Lower lobe of right lung (tissue), 2 donors: ENCODE measurements at regions not wholly inside any gene's neighbourhood (a gene's known extent, or its start where the extent isn't known, plus 50 kb on each side); places are given as distances from the start of the nearest gene placed in this dataset.

Source experiments
- ATAC-seq, 2 donors: fragments of 200-7000 bp; cut with Tn5 transposase; one replicate each; pipeline ENCODE4 v1.9.1; 2020 to 2022; ENCODE audit warnings: mild to moderate bottlenecking in 2 of 2, moderate library complexity in 2 of 2
- DNase-seq: peaks from one replicate; pipeline ENCODE4 v3.0.0-alpha.2; 2020
- H3K27ac ChIP-seq: fragments of 200-600 bp; one replicate; pipeline ENCODE4 v1.8.0; 2022
- H3K27me3 ChIP-seq: fragments of 200-600 bp; one replicate; pipeline ENCODE4 v1.8.0; 2022; ENCODE audit warnings: low read depth
- H3K36me3 ChIP-seq: fragments of 200-600 bp; one replicate; pipeline ENCODE4 v1.8.0; 2022; ENCODE audit warnings: mild to moderate bottlenecking
- H3K4me1 ChIP-seq: fragments of 200-600 bp; one replicate; pipeline ENCODE4 v1.8.0; 2022
- H3K4me3 ChIP-seq: fragments of 200-600 bp; one replicate; pipeline ENCODE4 v1.8.0; 2022; ENCODE audit warnings: mild to moderate bottlenecking
- H3K9me3 ChIP-seq: fragments of 200-600 bp; one replicate; pipeline ENCODE4 v1.8.0; 2022
- CTCF ChIP-seq: fragments of 200-600 bp; IDR thresholded peaks from one replicate; pipeline ENCODE4 v1.8.0; 2022; ENCODE audit warnings: antibody characterized with exemption, mild to moderate bottlenecking
- intact Hi-C: fragments of 100-400 bp; cut with DNase I; formaldehyde crosslinking; loops from one replicate; pipeline ENCODE4 v1.11.0; 2022
- donor health status: DM: no; HTN: yes; CAD: no; lungs with severe emphysema.

- ATAC-seq (no peak), DNase-seq (no peak)
- no peaks in the 10 kb centered on the region for H3K9me3 ChIP-seq
- H3K36me3 ChIP-seq, result no peaks in the 10 kb centered on the region
- no peaks in the 10 kb centered on the region for H3K4me1 ChIP-seq
- TF ChIP-seq CTCF, result no peak
- intact Hi-C loops, result no loop called here
- H3K27me3 ChIP-seq, result no peaks in the 10 kb centered on the region
- no peak overlapping the region for H3K4me3 ChIP-seq
- H3K27ac ChIP-seq, result no peak overlapping the region
Observed at GRCh38 chr21:16438761-16439160, 709.0 kb downstream of the USP25 start.

GRCh38 chr21:16441789-16442188 lies 712.0 kb downstream of the USP25 start:
- Histone ChIP-seq H3K4me1 (no peaks in the 10 kb centered on the region), H3K27ac (no peak overlapping the region), H3K36me3 (no peaks in the 10 kb centered on the region), H3K27me3 (no peaks in the 10 kb centered on the region), H3K9me3 (no peaks in the 10 kb centered on the region), H3K4me3 (no peak overlapping the region)
- DNase-seq, result no peak
- no peak for ATAC-seq
- no peak for TF ChIP-seq CTCF
- intact Hi-C loops, result no loop called here

- no peaks in the 10 kb centered on the region for H3K27me3 ChIP-seq
- DNase-seq, result no peak
- no peaks in the 10 kb centered on the region for H3K4me1 ChIP-seq
- no peaks in the 10 kb centered on the region for H3K36me3 ChIP-seq
- H3K27ac ChIP-seq, result no peak overlapping the region
- ATAC-seq, result no peak
- no peak for TF ChIP-seq CTCF
- H3K4me3 ChIP-seq, result no peak overlapping the region
- intact Hi-C loops, result no loop called here
- no peaks in the 10 kb centered on the region for H3K9me3 ChIP-seq
Observed at GRCh38 chr21:16454399-16454798, 724.6 kb downstream of the USP25 start.

GRCh38 chr21:16455526-16455925 lies 725.7 kb downstream of the USP25 start:
- Histone ChIP-seq H3K36me3 (no peaks in the 10 kb centered on the region), H3K9me3 (no peaks in the 10 kb centered on the region), H3K4me1 (no peaks in the 10 kb centered on the region), H3K4me3 (no peak overlapping the region), H3K27ac (no peak overlapping the region), H3K27me3 (no peaks in the 10 kb centered on the region)
- DNase-seq (no peak), ATAC-seq (no peak)
- intact Hi-C loops, result no loop called here
- no peak for TF ChIP-seq CTCF

- intact Hi-C loops, result no loop called here
- TF ChIP-seq CTCF, result no peak
- ATAC-seq (no peak), DNase-seq (no peak)
- no peaks in the 10 kb centered on the region for H3K4me1 ChIP-seq
- H3K4me3 ChIP-seq, result no peak overlapping the region
- H3K27me3 ChIP-seq, result no peaks in the 10 kb centered on the region
- no peaks in the 10 kb centered on the region for H3K9me3 ChIP-seq
- H3K27ac ChIP-seq, result no peak overlapping the region
- H3K36me3 ChIP-seq, result no peaks in the 10 kb centered on the region
Observed at GRCh38 chr21:16455978-16456377, 726.2 kb downstream of the USP25 start.

GRCh38 chr21:16457498-16457897 lies 727.7 kb downstream of the USP25 start:
- Histone ChIP-seq H3K4me1 (no peaks in the 10 kb centered on the region), H3K9me3 (no peaks in the 10 kb centered on the region), H3K27ac (no peak overlapping the region), H3K36me3 (no peaks in the 10 kb centered on the region), H3K4me3 (no peak overlapping the region), H3K27me3 (no peaks in the 10 kb centered on the region)
- ATAC-seq (no peak), DNase-seq (no peak)
- intact Hi-C loops, result no loop called here
- no peak for TF ChIP-seq CTCF
